Liver (tissue), 3 donors: ENCODE measurements at regions not wholly inside any gene's neighbourhood (a gene's known extent, or its start where the extent isn't known, plus 50 kb on each side); places are given as distances from the start of the nearest gene placed in this dataset.

Source experiments
- HNF4G ChIP-seq: IDR thresholded peaks from 2 replicates; pipeline ENCODE4 v1.6.1; 2016; ENCODE audit warnings: antibody characterized with exemption
- MAX ChIP-seq: IDR thresholded peaks from 2 replicates; pipeline ENCODE4 v1.6.1; 2016; ENCODE audit warnings: antibody characterized with exemption
- SP1 ChIP-seq: IDR thresholded peaks from 2 replicates; pipeline ENCODE4 v1.6.1; 2018; ENCODE audit warnings: antibody characterized with exemption, mild to moderate bottlenecking
- TF ChIP-seq, protein P1 (sequence below): fragments of 150-350 bp; IDR thresholded peaks from 2 replicates; pipeline ENCODE4 v1.5.1; 2017; ENCODE audit warnings: improper control_type of control experiment, low read depth, low read length; ENCODE audit not compliant: missing input control
- donor health status: healthy.
- donor health status: healthy.

GRCh38 chr18:78713069-78713468 lies 266.5 kb upstream of the SALL3 start:
- TF ChIP-seq, protein P1, sequence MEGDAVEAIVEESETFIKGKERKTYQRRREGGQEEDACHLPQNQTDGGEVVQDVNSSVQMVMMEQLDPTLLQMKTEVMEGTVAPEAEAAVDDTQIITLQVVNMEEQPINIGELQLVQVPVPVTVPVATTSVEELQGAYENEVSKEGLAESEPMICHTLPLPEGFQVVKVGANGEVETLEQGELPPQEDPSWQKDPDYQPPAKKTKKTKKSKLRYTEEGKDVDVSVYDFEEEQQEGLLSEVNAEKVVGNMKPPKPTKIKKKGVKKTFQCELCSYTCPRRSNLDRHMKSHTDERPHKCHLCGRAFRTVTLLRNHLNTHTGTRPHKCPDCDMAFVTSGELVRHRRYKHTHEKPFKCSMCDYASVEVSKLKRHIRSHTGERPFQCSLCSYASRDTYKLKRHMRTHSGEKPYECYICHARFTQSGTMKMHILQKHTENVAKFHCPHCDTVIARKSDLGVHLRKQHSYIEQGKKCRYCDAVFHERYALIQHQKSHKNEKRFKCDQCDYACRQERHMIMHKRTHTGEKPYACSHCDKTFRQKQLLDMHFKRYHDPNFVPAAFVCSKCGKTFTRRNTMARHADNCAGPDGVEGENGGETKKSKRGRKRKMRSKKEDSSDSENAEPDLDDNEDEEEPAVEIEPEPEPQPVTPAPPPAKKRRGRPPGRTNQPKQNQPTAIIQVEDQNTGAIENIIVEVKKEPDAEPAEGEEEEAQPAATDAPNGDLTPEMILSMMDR = no peak
- no peak for TF ChIP-seq MAX
- no peak for TF ChIP-seq HNF4G
- no peak for TF ChIP-seq SP1
